ENCODE measurements at regions not wholly inside any gene's neighbourhood (a gene's known extent, or its start where the extent isn't known, plus 50 kb on each side); places are given as distances from the start of the nearest gene placed in this dataset.

- no peak for DNase-seq (ENCODE audit: insufficient read length)
- no peak for FAIRE-seq
- TF ChIP-seq TAF1 (IDR thresholded peaks at IDR 0.05; ENCODE audit: borderline replicate concordance, low read depth, low read length) (no peak), POLR2A (IDR thresholded peaks at IDR 0.05; ENCODE audit: low read depth, low read length) (no peak), POLR2AphosphoS5 (IDR thresholded peaks at IDR 0.05; ENCODE audit: low read depth, low read length) (no peak)
These were observed 497.8 kb upstream of the ZFHX3 start for GRCh38 chr16:73545755-73546154.

GRCh38 chr16:73545290-73545689 lies 497.4 kb upstream of the ZFHX3 start:
- DNase-seq (ENCODE audit: insufficient read length), result no peak
- TF ChIP-seq TAF1 (IDR thresholded peaks at IDR 0.05; ENCODE audit: borderline replicate concordance, low read depth, low read length), result no peak
- no peak for TF ChIP-seq POLR2AphosphoS5 (IDR thresholded peaks at IDR 0.05; ENCODE audit: low read depth, low read length)
- no peak for TF ChIP-seq POLR2A (IDR thresholded peaks at IDR 0.05; ENCODE audit: low read depth, low read length)
- no peak for FAIRE-seq

DNA sequence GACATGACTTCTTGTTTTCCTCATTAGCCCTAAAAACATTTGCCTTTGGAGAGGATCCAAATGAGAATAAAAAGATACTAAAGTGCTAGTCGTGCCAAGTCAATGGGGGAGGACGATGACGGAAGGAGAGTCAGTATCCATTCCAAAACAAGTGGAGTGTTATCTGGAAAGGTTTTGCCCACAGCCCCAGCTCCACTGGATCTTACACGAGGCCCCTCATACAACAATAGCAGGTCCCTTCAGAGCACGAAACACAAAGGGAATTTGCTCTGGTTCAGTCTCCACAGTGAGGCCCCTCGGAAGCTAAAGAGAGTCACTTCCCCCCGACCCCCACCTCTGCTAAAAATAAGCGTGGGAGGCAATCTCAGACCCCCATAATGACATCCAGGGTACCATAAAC lies 496.9 kb upstream of the ZFHX3 start:
- FAIRE-seq (no peak), DNase-seq (ENCODE audit: insufficient read length) (no peak)
- no peak for TF ChIP-seq POLR2AphosphoS5 (IDR thresholded peaks at IDR 0.05; ENCODE audit: low read depth, low read length)
- TF ChIP-seq TAF1 (IDR thresholded peaks at IDR 0.05; ENCODE audit: borderline replicate concordance, low read depth, low read length), result no peak
- TF ChIP-seq POLR2A (IDR thresholded peaks at IDR 0.05; ENCODE audit: low read depth, low read length), result no peak

- TF ChIP-seq TAF1 (IDR thresholded peaks at IDR 0.05; ENCODE audit: borderline replicate concordance, low read depth, low read length), result no peak
- TF ChIP-seq POLR2A (IDR thresholded peaks at IDR 0.05; ENCODE audit: low read depth, low read length), result no peak
- no peak for TF ChIP-seq POLR2AphosphoS5 (IDR thresholded peaks at IDR 0.05; ENCODE audit: low read depth, low read length)
- DNase-seq (ENCODE audit: insufficient read length) (no peak), FAIRE-seq (no peak)
These were observed 496.2 kb upstream of the ZFHX3 start for GRCh38 chr16:73543970-73544599.

DNA sequence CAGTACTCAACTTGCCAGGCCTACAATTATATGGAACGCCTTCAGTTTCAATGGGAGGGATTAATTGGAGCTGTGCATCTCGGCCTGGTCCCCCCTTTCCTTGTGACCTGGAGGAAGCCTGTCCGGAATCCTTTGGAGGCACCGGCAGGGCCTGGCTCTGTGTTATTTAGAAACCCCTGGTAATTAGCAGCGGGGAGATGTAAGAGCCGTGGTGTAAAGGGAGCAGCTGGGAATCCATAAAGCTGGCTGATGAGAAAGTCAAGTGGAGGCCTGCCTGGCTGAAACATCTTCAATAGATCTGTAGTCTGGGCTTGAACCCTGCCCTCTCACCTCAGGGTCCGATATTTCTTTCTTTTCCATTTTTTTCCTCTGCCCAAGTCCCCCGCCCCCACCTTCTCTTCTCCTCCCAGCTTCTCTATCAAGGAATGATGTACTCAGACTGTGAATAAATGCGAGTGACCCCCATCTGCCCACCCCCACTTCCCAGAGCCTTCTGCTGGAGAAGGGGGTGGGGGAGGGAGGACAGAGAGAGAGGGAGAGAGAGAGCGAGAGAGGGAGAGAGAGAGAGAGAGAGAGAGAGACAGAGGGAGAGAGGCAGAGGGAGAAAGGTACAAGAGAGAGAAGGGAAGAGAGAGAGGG lies 495.5 kb upstream of the ZFHX3 start:
- FAIRE-seq, result no peak
- DNase-seq (ENCODE audit: insufficient read length), result no peak
- TF ChIP-seq POLR2A (IDR thresholded peaks at IDR 0.05; ENCODE audit: low read depth, low read length) (no peak), TAF1 (IDR thresholded peaks at IDR 0.05; ENCODE audit: borderline replicate concordance, low read depth, low read length) (no peak), POLR2AphosphoS5 (IDR thresholded peaks at IDR 0.05; ENCODE audit: low read depth, low read length) (no peak)

- DNase-seq (ENCODE audit: insufficient read length), result no peak
- no peak for FAIRE-seq
- no peak for TF ChIP-seq TAF1 (IDR thresholded peaks at IDR 0.05; ENCODE audit: borderline replicate concordance, low read depth, low read length)
- TF ChIP-seq POLR2AphosphoS5 (IDR thresholded peaks at IDR 0.05; ENCODE audit: low read depth, low read length), result no peak
- TF ChIP-seq POLR2A (IDR thresholded peaks at IDR 0.05; ENCODE audit: low read depth, low read length), result no peak
These were observed 495.0 kb upstream of the ZFHX3 start for GRCh38 chr16:73542885-73543284.

DNA sequence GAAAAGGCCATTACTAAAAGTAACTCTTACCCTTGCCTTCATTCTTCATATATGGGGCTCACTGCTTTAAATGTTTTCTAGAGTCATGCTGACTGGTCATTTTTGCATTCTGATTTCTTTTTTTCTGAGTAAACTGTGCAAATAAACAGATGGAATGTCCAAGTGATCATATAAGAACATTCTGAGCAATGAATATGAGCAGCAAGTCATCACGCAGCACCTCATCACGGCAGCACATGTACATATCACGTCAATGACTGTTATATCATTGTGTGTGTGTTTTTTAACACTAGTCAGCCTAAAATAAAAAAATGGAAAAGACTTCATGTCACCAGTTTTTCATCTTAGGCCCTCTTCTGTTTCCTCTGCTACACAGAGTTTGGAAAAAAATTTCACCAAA lies 490.0 kb upstream of the ZFHX3 start:
- no peak for FAIRE-seq
- no peak for TF ChIP-seq POLR2A (IDR thresholded peaks at IDR 0.05; ENCODE audit: low read depth, low read length)
- TF ChIP-seq POLR2AphosphoS5 (IDR thresholded peaks at IDR 0.05; ENCODE audit: low read depth, low read length), result no peak
- no peak for TF ChIP-seq TAF1 (IDR thresholded peaks at IDR 0.05; ENCODE audit: borderline replicate concordance, low read depth, low read length)
- no peak for DNase-seq (ENCODE audit: insufficient read length)

- TF ChIP-seq POLR2A (IDR thresholded peaks at IDR 0.05; ENCODE audit: low read depth, low read length) (no peak), POLR2AphosphoS5 (IDR thresholded peaks at IDR 0.05; ENCODE audit: low read depth, low read length) (no peak), TAF1 (IDR thresholded peaks at IDR 0.05; ENCODE audit: borderline replicate concordance, low read depth, low read length) (no peak)
- no peak for DNase-seq (ENCODE audit: insufficient read length)
- FAIRE-seq, result no peak
These were observed 489.0 kb upstream of the ZFHX3 start for GRCh38 chr16:73536931-73537330.

- TF ChIP-seq POLR2A (IDR thresholded peaks at IDR 0.05; ENCODE audit: low read depth, low read length), result no peak
- FAIRE-seq (no peak), DNase-seq (ENCODE audit: insufficient read length) (no peak)
These were observed 483.1 kb upstream of the ZFHX3 start for GRCh38 chr16:73531021-73531420.

- DNase-seq (ENCODE audit: insufficient read length) (no peak), FAIRE-seq (no peak)
- no peak for TF ChIP-seq POLR2AphosphoS5 (IDR thresholded peaks at IDR 0.05; ENCODE audit: low read depth, low read length)
- no peak for TF ChIP-seq TAF1 (IDR thresholded peaks at IDR 0.05; ENCODE audit: borderline replicate concordance, low read depth, low read length)
- TF ChIP-seq POLR2A (IDR thresholded peaks at IDR 0.05; ENCODE audit: low read depth, low read length), result no peak
These were observed 482.6 kb upstream of the ZFHX3 start for GRCh38 chr16:73530529-73530928.

GRCh38 chr16:73529303-73530012 lies 481.5 kb upstream of the ZFHX3 start:
- TF ChIP-seq POLR2AphosphoS5 (IDR thresholded peaks at IDR 0.05; ENCODE audit: low read depth, low read length), result no peak
- TF ChIP-seq POLR2A (IDR thresholded peaks at IDR 0.05; ENCODE audit: low read depth, low read length), result no peak
- TF ChIP-seq TAF1 (IDR thresholded peaks at IDR 0.05; ENCODE audit: borderline replicate concordance, low read depth, low read length), result no peak
- DNase-seq (ENCODE audit: insufficient read length), result no peak
- no peak for FAIRE-seq

DNA sequence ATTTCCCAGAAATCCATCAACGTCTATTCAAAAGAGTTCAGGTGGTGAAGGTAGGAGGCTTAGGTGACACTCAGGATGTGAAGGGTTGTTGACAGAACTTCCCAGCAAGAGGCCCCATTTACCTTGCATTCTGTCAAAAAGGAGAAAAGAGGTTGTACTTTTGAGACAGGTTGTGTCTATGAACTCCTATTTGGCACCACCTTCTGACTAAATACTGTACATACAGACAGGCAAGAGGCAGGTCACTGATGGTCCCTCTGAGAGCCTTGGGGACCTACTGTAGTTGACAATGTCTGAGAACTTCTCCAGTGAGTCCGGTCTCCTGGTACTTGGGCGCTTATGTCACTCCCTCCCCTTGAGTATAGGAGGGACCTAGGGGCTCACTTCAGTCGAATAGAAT lies 479.3 kb upstream of the ZFHX3 start:
- TF ChIP-seq POLR2AphosphoS5 (IDR thresholded peaks at IDR 0.05; ENCODE audit: low read depth, low read length), result no peak
- TF ChIP-seq POLR2A (IDR thresholded peaks at IDR 0.05; ENCODE audit: low read depth, low read length), result no peak
- no peak for TF ChIP-seq TAF1 (IDR thresholded peaks at IDR 0.05; ENCODE audit: borderline replicate concordance, low read depth, low read length)
- FAIRE-seq, result no peak
- no peak for DNase-seq (ENCODE audit: insufficient read length)
